ENCODE measurements at regions not wholly inside any gene's neighbourhood (a gene's known extent, or its start where the extent isn't known, plus 50 kb on each side); places are given as distances from the start of the nearest gene placed in this dataset.

- Histone ChIP-seq H3K36me3 (no peaks in the 10 kb centered on the region), H3K4me3 (no peak overlapping the region), H3K27ac (no peak overlapping the region), H3K27me3 (no peaks in the 10 kb centered on the region), H3K9me3 (no peaks in the 10 kb centered on the region), H3K4me1 (peaks cover 9% of the 10 kb centered on the region)
- TF ChIP-seq POLR2A (IDR thresholded peaks at IDR 0.05) (no peak), POLR2AphosphoS5 (IDR thresholded peaks at IDR 0.05) (no peak), CTCF (IDR thresholded peaks at IDR 0.05) (no peak), EP300 (IDR thresholded peaks at IDR 0.05) (no peak)
- 78% methylated on average over 5 of the region's 5 CpGs for WGBS
- DNase-seq (ENCODE audit: low spot score in 2 of 2) = no peak
These were observed 71.9 kb upstream of the USP24 start for GRCh38 chr1:55286856-55287602.

- Histone ChIP-seq H3K27me3 (no peaks in the 10 kb centered on the region), H3K4me1 (peaks cover 9% of the 10 kb centered on the region), H3K4me3 (no peak overlapping the region), H3K36me3 (no peaks in the 10 kb centered on the region), H3K27ac (no peak overlapping the region), H3K9me3 (no peaks in the 10 kb centered on the region)
- DNase-seq (ENCODE audit: low spot score in 2 of 2) = no peak
- 54% methylated on average over 2 of the region's 2 CpGs for WGBS
- TF ChIP-seq POLR2AphosphoS5 (IDR thresholded peaks at IDR 0.05) (no peak), EP300 (IDR thresholded peaks at IDR 0.05) (no peak), CTCF (IDR thresholded peaks at IDR 0.05) (no peak), POLR2A (IDR thresholded peaks at IDR 0.05) (no peak)
These were observed 70.7 kb upstream of the USP24 start for GRCh38 chr1:55285834-55286233.

- no peak for DNase-seq (ENCODE audit: low spot score in 2 of 2)
- H3K4me3 ChIP-seq = no peak overlapping the region
These were observed 69.7 kb upstream of the USP24 start for GRCh38 chr1:55284856-55285255.

GRCh38 chr1:55282058-55282457 lies 66.9 kb upstream of the USP24 start:
- Histone ChIP-seq H3K27me3 (no peaks in the 10 kb centered on the region), H3K36me3 (no peaks in the 10 kb centered on the region), H3K9me3 (no peaks in the 10 kb centered on the region), H3K4me1 (peaks cover 14% of the 10 kb centered on the region), H3K4me3 (no peak overlapping the region), H3K27ac (no peak overlapping the region)
- 78% methylated on average over 1 of the region's 1 CpG for WGBS
- TF ChIP-seq POLR2AphosphoS5 (IDR thresholded peaks at IDR 0.05) = no peak
- no peak for TF ChIP-seq EP300 (IDR thresholded peaks at IDR 0.05)
- no peak for TF ChIP-seq POLR2A (IDR thresholded peaks at IDR 0.05)
- TF ChIP-seq CTCF (IDR thresholded peaks at IDR 0.05) = no peak
- no peak for DNase-seq (ENCODE audit: low spot score in 2 of 2)

More at GRCh38 chr1:55284856-55285255, 69.7 kb upstream of the USP24 start:
- 21% methylated on average over 4 of the region's 4 CpGs for WGBS
- H3K36me3 ChIP-seq = no peaks in the 10 kb centered on the region
- H3K4me1 ChIP-seq = peaks cover 9% of the 10 kb centered on the region
- H3K27ac ChIP-seq = no peak overlapping the region
- H3K27me3 ChIP-seq = no peaks in the 10 kb centered on the region
- no peaks in the 10 kb centered on the region for H3K9me3 ChIP-seq
- peak; percentile 36 to 43 for TF ChIP-seq CTCF (IDR thresholded peaks at IDR 0.05)
- TF ChIP-seq POLR2A (IDR thresholded peaks at IDR 0.05) = no peak
- TF ChIP-seq EP300 (IDR thresholded peaks at IDR 0.05) = no peak

- no peak for TF ChIP-seq POLR2AphosphoS5 (IDR thresholded peaks at IDR 0.05)
- no peak for TF ChIP-seq CTCF (IDR thresholded peaks at IDR 0.05)
- TF ChIP-seq POLR2A (IDR thresholded peaks at IDR 0.05) = no peak
- no peak for TF ChIP-seq EP300 (IDR thresholded peaks at IDR 0.05)
- H3K4me1 ChIP-seq = peaks cover 27% of the 10 kb centered on the region
- H3K9me3 ChIP-seq = no peaks in the 10 kb centered on the region
- WGBS = 56% methylated on average over 2 of the region's 2 CpGs
- no peak overlapping the region for H3K4me3 ChIP-seq
- no peaks in the 10 kb centered on the region for H3K27me3 ChIP-seq
- no peak overlapping the region for H3K27ac ChIP-seq
- DNase-seq (ENCODE audit: low spot score in 2 of 2) = no peak
- H3K36me3 ChIP-seq = no peaks in the 10 kb centered on the region
These were observed 65.6 kb upstream of the USP24 start for GRCh38 chr1:55280731-55281130.

All from suprapubic skin (tissue), 4 donors.